ENCODE measurements at regions not wholly inside any gene's neighbourhood (a gene's known extent, or its start where the extent isn't known, plus 50 kb on each side); places are given as distances from the start of the nearest gene placed in this dataset.
"Not testable (repeated sequence)": the region's sequence is repeated elsewhere in the genome, so short reads cannot be mapped to it uniquely, and the experiment has no call there.

DNA sequence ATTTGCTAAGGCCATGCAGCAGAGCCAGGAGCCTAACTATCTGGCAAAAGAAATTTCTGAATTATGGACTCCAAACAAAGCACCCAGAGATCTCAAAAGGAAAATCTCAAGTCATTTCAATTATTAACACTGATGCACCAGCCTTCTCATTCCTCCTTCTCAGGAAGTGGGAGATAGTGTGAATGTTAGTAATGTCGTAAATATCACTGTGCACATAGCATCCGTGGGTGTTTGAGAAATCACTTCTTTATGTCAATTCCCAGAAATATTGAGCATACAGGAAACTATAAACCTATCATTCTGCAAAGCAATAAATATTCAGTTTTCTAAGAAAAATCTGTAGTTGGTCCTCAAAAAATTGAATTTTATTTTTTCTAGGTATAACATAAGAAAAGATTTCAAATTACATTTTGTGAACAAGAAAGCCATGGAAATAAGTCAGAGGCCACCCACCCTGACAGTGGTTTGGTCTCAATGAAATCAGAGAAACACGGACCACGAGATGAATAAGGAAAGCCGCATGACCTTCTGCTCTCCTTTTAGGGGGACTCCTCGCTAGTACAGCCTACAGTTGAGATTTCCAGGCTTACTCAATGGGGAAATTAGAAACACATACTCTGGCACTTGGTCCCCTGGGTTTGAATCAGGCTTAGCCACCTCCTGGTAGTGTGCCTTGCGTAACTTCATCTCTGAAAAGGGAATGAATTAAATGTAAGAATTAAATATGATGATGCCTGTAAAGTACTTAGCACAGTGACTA, 120.6 kb downstream of the DIRAS2 start:
- no peak for DNase-seq

DNA sequence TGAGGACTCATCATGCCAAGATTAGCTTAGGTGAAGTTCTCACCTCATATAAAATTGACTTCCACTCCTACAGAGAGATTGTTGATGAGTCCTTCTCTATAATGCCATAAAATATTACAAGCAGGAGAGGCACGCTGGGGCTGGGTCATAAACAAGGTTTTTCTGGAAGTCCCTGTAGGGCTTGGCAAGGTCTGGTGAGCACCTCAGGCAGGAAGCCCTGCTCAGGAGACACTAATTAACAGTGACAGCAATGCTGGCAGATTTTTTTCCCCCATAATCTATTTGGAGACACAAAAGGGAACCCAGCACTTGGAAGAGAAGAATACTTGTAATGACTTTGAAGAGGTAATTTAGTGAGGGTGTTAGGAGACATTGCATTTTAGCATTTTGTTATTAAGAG, 118.7 kb downstream of the DIRAS2 start:
- no peak for DNase-seq

DNA sequence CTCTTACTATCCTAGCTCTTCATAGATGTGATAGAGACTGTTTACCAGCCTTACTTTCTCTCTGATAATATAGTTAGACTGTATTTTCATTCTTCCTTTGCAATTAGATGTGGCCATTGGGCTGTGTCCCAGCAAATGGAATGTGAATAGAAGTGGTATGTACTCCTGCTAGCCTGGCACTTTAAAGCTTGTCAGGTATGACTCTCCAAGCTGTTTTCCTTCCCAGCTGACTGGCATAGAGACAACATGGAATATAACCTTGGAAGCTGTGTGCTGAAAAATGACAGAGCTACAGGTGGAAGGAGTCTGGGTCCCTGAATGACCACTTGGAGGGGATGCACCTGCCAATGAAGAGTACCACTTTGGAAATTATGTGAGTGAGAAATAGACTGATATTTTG, 116.2 kb downstream of the DIRAS2 start:
- no peak for DNase-seq

DNA sequence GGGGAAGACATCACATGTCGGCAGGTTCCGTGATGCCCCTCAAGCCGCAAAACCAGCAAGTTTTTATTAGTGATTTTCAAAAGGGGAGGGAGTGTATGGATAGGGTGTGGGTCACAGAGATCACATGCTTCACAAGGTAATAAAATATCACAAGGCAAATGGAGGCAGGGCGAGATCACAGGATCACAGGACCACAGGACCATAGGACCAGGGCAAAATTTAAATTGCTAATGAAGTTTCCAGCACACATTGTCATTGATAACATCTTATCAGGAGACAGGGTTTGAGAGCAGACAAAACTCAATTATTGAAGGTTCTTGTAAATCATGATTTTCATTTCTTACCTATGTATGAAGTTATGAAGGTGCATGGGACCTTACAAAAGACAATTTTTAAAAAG, 106.5 kb downstream of the DIRAS2 start:
- not testable (repeated sequence) for DNase-seq

GRCh38 chr9:90538566-90538965, 104.1 kb downstream of the DIRAS2 start:
- DNase-seq = no peak

DNA sequence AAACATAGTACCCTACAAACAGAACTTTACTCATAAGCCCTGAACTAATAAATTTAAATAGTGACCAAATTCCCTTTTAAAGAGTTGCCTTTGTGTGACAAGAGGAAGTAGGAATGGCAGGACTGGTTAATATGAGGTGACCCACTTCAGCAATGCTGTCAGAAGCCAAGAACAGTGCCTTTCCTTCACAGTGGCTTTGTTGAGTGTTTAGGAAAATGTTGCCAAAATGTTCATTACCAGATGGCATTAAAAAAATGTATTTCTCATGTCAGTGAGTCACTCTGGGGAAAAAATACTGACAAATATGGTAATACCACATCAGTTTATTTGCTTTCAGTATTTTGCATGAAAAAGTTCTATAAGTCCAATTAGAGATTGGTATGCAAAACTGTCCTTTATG, 103.3 kb downstream of the DIRAS2 start:
- no peak for DNase-seq

DNA sequence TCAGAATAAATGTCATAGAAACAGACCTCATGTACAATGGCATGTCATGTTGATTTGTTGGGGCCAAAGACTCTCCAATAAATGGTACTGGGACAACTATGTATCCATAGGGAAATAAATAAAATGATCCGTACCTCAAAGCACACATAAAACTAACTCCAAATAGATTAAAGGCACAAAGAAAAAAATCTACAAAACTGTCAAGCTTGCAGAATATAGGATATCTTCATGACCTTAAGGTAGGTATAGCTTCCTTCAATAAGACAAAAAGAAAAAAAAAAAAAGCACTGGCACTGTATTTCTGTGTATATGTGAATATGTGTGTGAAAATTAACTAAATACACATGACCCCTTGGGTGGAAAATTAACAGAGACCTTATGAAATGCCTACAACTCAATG, 101.9 kb downstream of the DIRAS2 start:
- DNase-seq = no peak

DNA sequence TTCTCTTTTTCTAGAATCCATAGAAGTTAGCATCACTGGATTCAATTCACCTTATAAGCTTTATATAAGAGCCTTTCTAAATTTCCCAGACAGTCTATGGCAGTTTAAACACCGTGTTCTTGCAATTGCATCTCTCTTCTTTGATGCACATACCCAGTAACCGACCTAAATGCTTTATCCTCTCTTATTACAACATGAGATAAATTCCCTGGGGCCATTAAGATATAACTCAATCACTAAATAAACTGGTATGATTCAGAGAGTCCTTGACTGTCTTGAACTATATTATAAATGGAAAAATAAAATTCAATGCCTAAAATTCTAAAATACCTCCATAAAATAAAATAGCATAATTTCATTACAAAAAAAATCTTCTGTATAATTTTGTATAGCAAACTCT, 98.1 kb downstream of the DIRAS2 start:
- no peak for DNase-seq

- DNase-seq = peak; percentile 16
Measured at GRCh38 chr9:90546200-90546599, 96.4 kb downstream of the DIRAS2 start.

DNA sequence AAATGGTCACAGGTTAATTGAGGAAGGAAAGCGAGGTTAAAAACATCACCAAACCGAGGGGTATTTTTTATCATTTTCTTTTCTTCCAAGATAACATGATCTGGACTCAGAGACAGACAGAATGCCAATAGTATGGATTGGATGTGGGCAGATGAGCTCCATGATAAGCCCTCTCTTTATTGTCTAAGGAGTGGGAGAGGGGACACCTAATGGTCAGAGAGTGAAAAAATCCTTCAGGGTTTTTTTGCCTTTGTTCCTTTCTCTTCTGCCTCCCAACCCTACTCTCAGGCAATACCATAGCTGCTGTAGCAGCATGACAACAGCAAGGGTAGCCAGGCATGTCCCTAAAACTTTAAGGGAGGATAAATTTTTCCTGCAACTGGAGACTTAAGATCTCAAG, 94.7 kb downstream of the DIRAS2 start:
- no peak for DNase-seq

- no peak for DNase-seq
Measured at GRCh38 chr9:90552317-90552716, 90.3 kb downstream of the DIRAS2 start.

DNA sequence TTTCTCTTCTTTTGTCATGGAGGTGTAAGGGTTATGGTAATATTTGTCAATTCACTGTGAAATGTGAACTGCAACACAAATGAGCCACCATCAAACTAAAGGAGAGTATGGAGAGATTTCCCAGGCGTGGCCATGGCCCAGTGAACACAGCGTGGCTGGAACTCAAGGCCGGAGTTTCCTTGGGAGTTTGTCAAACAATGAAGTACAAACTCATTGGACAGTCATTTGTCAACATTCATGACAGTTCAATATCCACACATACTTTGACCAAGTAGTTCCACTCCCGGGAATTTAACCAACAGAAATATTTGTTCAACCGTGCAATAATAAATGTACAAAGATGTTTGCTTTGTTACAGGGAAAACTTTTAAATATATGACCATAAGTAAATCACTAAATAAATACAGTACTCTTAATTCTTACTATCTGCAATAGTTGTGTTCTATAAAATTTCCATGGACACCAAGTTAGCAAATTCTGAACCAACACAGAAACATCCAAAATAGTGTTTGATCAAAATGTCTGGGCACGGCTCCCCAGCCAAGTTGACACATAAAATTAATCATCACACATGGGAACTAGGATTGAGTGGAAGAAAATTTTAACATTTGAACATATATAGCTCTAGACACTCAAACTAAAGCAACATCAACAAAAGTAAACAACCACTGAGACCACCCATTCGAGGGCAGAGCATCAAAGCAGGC, 87.1 kb downstream of the DIRAS2 start:
- DNase-seq = no peak

DNA sequence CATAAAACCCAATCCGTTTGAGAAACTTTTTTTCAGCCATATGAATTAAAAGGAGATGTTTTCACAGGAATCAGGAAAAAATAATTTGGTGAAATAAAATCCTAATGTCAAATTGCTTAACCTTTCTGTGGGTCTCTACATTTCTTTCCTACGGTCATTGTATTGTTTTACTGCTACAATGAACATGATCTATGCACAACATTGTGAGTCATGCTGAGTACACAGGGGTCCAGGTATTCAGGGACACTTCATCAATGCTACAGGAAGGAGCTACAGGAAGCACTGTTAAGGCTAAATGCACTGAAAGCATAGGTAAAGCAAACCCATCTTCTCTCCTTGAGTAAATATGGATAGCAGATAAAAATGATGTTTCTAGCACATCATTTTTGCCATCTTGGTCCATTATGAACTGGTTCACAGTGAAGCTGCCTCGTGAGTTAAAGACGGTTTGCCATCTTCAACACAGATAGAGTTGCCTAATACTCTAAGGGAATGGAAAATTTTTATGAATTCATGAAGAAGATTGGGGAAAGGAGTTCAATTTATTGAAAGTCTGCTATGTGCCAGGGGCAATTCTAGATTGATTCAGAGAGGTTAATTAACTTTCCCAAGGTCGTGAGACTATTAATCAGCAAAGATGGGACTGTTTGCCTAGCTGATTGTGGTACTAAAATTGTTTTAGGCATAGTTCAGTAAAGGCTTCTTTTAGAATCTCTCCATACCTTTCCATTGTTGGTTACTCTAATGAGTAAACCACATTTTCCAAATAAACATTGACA, 85.5 kb downstream of the DIRAS2 start:
- DNase-seq = no peak

DNA sequence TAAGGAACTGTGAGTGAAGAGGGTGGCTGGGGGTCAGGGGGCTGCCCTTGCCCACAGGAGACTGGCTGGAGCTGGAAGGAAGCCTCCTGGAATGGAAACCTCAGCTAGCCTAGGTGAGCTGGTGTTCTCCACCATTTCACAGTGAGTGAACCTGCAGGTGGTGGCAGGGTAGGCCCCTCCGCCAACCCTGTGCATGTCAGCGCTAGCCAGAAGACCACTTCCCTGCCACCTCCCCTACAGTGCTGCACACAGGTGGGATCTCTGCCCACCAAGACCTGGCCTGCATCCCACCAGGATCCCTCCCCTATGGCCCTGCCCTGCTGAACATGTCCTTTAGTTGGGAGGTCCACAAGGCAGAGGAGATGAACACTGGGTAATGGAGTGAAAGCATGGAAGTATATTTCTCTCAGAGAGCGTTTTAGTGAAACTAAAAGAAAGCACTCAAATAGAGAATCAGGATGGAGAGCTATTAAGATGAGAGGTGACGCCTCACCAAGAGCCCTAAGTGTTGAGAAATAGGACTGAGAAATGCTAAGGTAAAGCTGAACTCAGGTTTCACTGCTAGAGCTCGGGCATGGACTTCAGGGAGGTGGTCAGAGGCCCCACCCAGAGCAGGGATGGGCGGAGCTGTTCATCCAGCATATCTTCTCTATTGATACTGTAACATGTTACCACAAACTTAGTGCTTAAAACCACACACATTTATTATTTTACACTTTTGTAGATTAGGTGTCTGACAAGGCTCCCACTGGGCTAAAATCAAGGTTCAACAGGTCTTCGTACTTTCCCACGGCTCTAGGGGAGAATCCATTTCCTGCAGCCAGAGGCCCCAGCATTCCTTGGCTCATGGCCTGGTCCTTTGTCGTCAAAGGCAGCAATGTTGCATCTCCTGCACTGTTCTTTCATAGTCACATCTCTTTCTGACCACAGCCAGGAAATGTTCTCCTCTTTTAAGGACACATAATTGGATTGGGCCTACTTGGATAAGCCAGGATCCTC, 83.2 kb downstream of the DIRAS2 start:
- DNase-seq = no peak

Data from NCI-H187 treated with DMSO at 0.1 percent for 48 hours (cell line).